ENCODE measurements at regions not wholly inside any gene's neighbourhood (a gene's known extent, or its start where the extent isn't known, plus 50 kb on each side); places are given as distances from the start of the nearest gene placed in this dataset.

- Histone ChIP-seq H3K4me2 (no peak overlapping the region), H4K20me1 (ENCODE audit: insufficient read depth) (no peaks in the 10 kb centered on the region), H2AFZ (ENCODE audit: low read depth) (no peak overlapping the region), H3K4me1 (ENCODE audit: low read depth, poor library complexity, severe bottlenecking) (peaks cover 23% of the 10 kb centered on the region), H3K36me3 (ENCODE audit: insufficient read depth) (no peaks in the 10 kb centered on the region), H3K4me3 (IDR thresholded peaks at IDR 0.05; ENCODE audit: insufficient read depth, low read depth, low read length) (no peak overlapping the region), H3K27ac (no peak overlapping the region), H3K27me3 (ENCODE audit: insufficient read depth, low read depth) (no peaks in the 10 kb centered on the region), H3K79me2 (ENCODE audit: insufficient read depth, low read depth) (no peaks in the 10 kb centered on the region), H3K9ac (no peak overlapping the region)
- TF ChIP-seq CTCF (conservative IDR thresholded peaks at IDR 0.05; ENCODE audit: low read depth, low read length), result no peak
These were observed 598.2 kb upstream of the KLF4 start for GRCh38 chr9:108087781-108088180.

GRCh38 chr9:108086624-108087023, 597.1 kb upstream of the KLF4 start:
- H3K4me2 ChIP-seq, result no peak overlapping the region
- no peaks in the 10 kb centered on the region for H3K36me3 ChIP-seq (ENCODE audit: insufficient read depth)
- no peaks in the 10 kb centered on the region for H3K27me3 ChIP-seq (ENCODE audit: insufficient read depth, low read depth)
- peaks cover 35% of the 10 kb centered on the region for H3K4me1 ChIP-seq (ENCODE audit: low read depth, poor library complexity, severe bottlenecking)
- no peak for TF ChIP-seq CTCF (conservative IDR thresholded peaks at IDR 0.05; ENCODE audit: low read depth, low read length)
- H3K79me2 ChIP-seq (ENCODE audit: insufficient read depth, low read depth), result no peaks in the 10 kb centered on the region
- H4K20me1 ChIP-seq (ENCODE audit: insufficient read depth), result no peaks in the 10 kb centered on the region
- H3K27ac ChIP-seq, result no peak overlapping the region
- no peak overlapping the region for H2AFZ ChIP-seq (ENCODE audit: low read depth)
- H3K9ac ChIP-seq, result no peak overlapping the region
- H3K4me3 ChIP-seq (IDR thresholded peaks at IDR 0.05; ENCODE audit: insufficient read depth, low read depth, low read length), result no peak overlapping the region

- Histone ChIP-seq H3K4me1 (ENCODE audit: low read depth, poor library complexity, severe bottlenecking) (peaks cover 48% of the 10 kb centered on the region), H2AFZ (ENCODE audit: low read depth) (no peak overlapping the region), H4K20me1 (ENCODE audit: insufficient read depth) (no peaks in the 10 kb centered on the region), H3K36me3 (ENCODE audit: insufficient read depth) (no peaks in the 10 kb centered on the region), H3K27ac (no peak overlapping the region), H3K27me3 (ENCODE audit: insufficient read depth, low read depth) (no peaks in the 10 kb centered on the region), H3K79me2 (ENCODE audit: insufficient read depth, low read depth) (no peaks in the 10 kb centered on the region), H3K9ac (no peak overlapping the region), H3K4me2 (no peak overlapping the region), H3K4me3 (IDR thresholded peaks at IDR 0.05; ENCODE audit: insufficient read depth, low read depth, low read length) (no peak overlapping the region)
- no peak for TF ChIP-seq CTCF (conservative IDR thresholded peaks at IDR 0.05; ENCODE audit: low read depth, low read length)
These were observed 595.7 kb upstream of the KLF4 start for GRCh38 chr9:108085294-108085693.

- peak overlapping the region; percentile 77 for H3K4me2 ChIP-seq
These were observed 594.3 kb upstream of the KLF4 start for GRCh38 chr9:108083796-108084352.

More at GRCh38 chr9:108083796-108084352, 594.3 kb upstream of the KLF4 start:
- H3K4me3 ChIP-seq (IDR thresholded peaks at IDR 0.05; ENCODE audit: insufficient read depth, low read depth, low read length), result no peak overlapping the region
- no peak overlapping the region; the same call in 1 of the 2 replicates for H2AFZ ChIP-seq (ENCODE audit: low read depth)
- peaks cover 62% of the 10 kb centered on the region for H3K4me1 ChIP-seq (ENCODE audit: low read depth, poor library complexity, severe bottlenecking)
- H3K27ac ChIP-seq, result peak overlapping the region; percentile 84
- TF ChIP-seq CTCF (conservative IDR thresholded peaks at IDR 0.05; ENCODE audit: low read depth, low read length), result no peak
- H3K79me2 ChIP-seq (ENCODE audit: insufficient read depth, low read depth), result no peaks in the 10 kb centered on the region
- no peaks in the 10 kb centered on the region for H3K36me3 ChIP-seq (ENCODE audit: insufficient read depth)
- no peaks in the 10 kb centered on the region for H4K20me1 ChIP-seq (ENCODE audit: insufficient read depth)
- H3K27me3 ChIP-seq (ENCODE audit: insufficient read depth, low read depth), result no peaks in the 10 kb centered on the region
- H3K9ac ChIP-seq, result 0 out of 2 replicates have a peak overlapping the region, but pooled peaks have one; percentile 13

Data from KMS-11 (cell line).